K562 (cell line): ENCODE measurements at regions not wholly inside any gene's neighbourhood (a gene's known extent, or its start where the extent isn't known, plus 50 kb on each side); places are given as distances from the start of the nearest gene placed in this dataset.

Experiments used
- ATAC-seq: fragments of 200-7000 bp; cut with Tn5 transposase; 3 replicates; pipeline ENCODE4 v1.9.1; 2020; ENCODE audit warnings: moderate library complexity
- BruUV-seq: library from RNA; stranded (reverse); fragments of 400-500 nt; replicated peaks from 2 replicates; lab custom pipeline; 2021; lab: Mats Ljungman, UMichigan
- CTCF ChIA-PET: fragments of 300-600 bp; formaldehyde crosslinking; extraction: SDS; loops from one replicate; lab custom pipeline; 2021; ENCODE audit warnings: low intra/inter-chr PET ratio; lab: Yijun Ruan, JAX
- POLR2A ChIA-PET: fragments of 300-600, 350-650 bp; sonication (Branson Sonifier 250); formaldehyde crosslinking; extraction: SDS; loops from one replicate; lab custom pipeline; 2021; ENCODE audit warnings: antibody characterized with exemption, inconsistent platforms; lab: Yijun Ruan, JAX
- DNase-seq, 4 experiments: peaks; one replicate each; pipeline versions ENCODE4 v3.0.0 to v3.0.0-alpha.2; 2011 to 2018; ENCODE audit warnings: low spot score in 3 of 4, mixed read lengths in 3 of 4; ENCODE audit errors: extremely low read depth in 1 of 4
- FAIRE-seq: peaks from 2 replicates; lab custom pipeline; 2011; peaks lifted over from hg19 to GRCh38; lab: Jason Lieb, UNC
- H2AFZ ChIP-seq: 2 replicates; pipeline ENCODE4 v1.6.0; 2011; ENCODE audit warnings: low read depth, low read length, control low read depth, inconsistent platforms
- H3K27ac ChIP-seq: fragments of 200-600 bp; 3 replicates; pipeline ENCODE4 v1.8.0; 2011; ENCODE audit warnings: low read depth, mild to moderate bottlenecking, control low read depth, inconsistent platforms, low read length, moderate library complexity, mixed read lengths; ENCODE audit errors: extremely low read depth
- H3K27me3 ChIP-seq, 2 experiments: fragments of 300-600 bp in 1 of 2; 2 replicates in 1 of 2; 3 replicates in 1 of 2; pipeline versions ENCODE4 v1.6.0 to v1.8.0; 2011; ENCODE audit warnings: inconsistent platforms in 2 of 2, low read length in 2 of 2, mild to moderate bottlenecking in 1 of 2, mixed read lengths in 1 of 2, moderate library complexity in 1 of 2; ENCODE audit not compliant: control insufficient read depth in 2 of 2, insufficient read depth in 2 of 2
- H3K36me3 ChIP-seq: fragments of 300-600 bp; 3 replicates; pipeline ENCODE4 v1.8.0; 2011; ENCODE audit warnings: mild to moderate bottlenecking, low read length, inconsistent platforms; ENCODE audit not compliant: control insufficient read depth, insufficient read depth
- H3K4me1 ChIP-seq, 2 experiments: fragments of 200-600 bp in 1 of 2; replicated peaks in 1 of 2; 2 replicates in 1 of 2; 3 replicates in 1 of 2; pipeline versions ENCODE4 v1.5.1 to v1.8.0; 2011; ENCODE audit warnings: inconsistent platforms in 2 of 2, low read length in 2 of 2, mild to moderate bottlenecking in 1 of 2, mixed read lengths in 1 of 2, moderate library complexity in 1 of 2; ENCODE audit not compliant: control insufficient read depth in 2 of 2, insufficient read depth in 2 of 2
- H3K4me2 ChIP-seq: 2 replicates; pipeline ENCODE4 v1.6.1; 2011; ENCODE audit warnings: low read length, control low read depth, inconsistent platforms, mixed read lengths; ENCODE audit not compliant: insufficient read depth
- H3K4me3 ChIP-seq: fragments of 200-600 bp; sonication (generic), shearing (Covaris generic); 2 replicates; pipeline ENCODE4 v1.5.1; 2016; ENCODE audit warnings: control low read depth, inconsistent platforms
- H3K79me2 ChIP-seq: fragments of 200-600 bp; 3 replicates; pipeline ENCODE4 v1.8.0; 2011; ENCODE audit warnings: low read length, inconsistent platforms; ENCODE audit not compliant: control insufficient read depth, insufficient read depth
- H3K9ac ChIP-seq, 2 experiments: 2 replicates each; pipeline versions ENCODE4 v1.6.0 to v1.6.1; 2011; ENCODE audit warnings: low read depth in 2 of 2, low read length in 2 of 2, control low read depth in 1 of 2, inconsistent platforms in 1 of 2, mild to moderate bottlenecking in 1 of 2, mixed read lengths in 1 of 2; ENCODE audit not compliant: insufficient read depth in 1 of 2
- H3K9me1 ChIP-seq: one replicate; pipeline ENCODE4 v1.6.0; 2011; ENCODE audit warnings: inconsistent platforms, mild to moderate bottlenecking, low read length, moderate library complexity; ENCODE audit not compliant: control insufficient read depth, insufficient read depth
- H3K9me3 ChIP-seq: replicated peaks from 2 replicates; pipeline ENCODE4 v1.5.1; 2011; ENCODE audit warnings: low read depth, low read length, inconsistent platforms; ENCODE audit not compliant: control insufficient read depth, insufficient read depth
- H4K20me1 ChIP-seq: replicated peaks from 2 replicates; pipeline ENCODE4 v1.6.1; 2011; ENCODE audit warnings: low read length, inconsistent platforms, mixed read lengths; ENCODE audit not compliant: control insufficient read depth, insufficient read depth
- E2F8 ChIP-seq: fragments of 450-650 bp; IDR thresholded peaks from 2 replicates; pipeline ENCODE4 v1.7.1; 2018; ENCODE audit warnings: mild to moderate bottlenecking, low read depth; ENCODE audit not compliant: partially characterized antibody
- GATA2 ChIP-seq: sonication (generic); formaldehyde crosslinking; IDR thresholded peaks from 2 replicates; pipeline ENCODE4 v1.4.0; 2020; ENCODE audit warnings: mild to moderate bottlenecking, missing genetic modification reagents
- POLR2A ChIP-seq: fragments of 450-650 bp; conservative IDR thresholded peaks from 2 replicates; pipeline ENCODE4 v1.6.1; 2016
- PRDM10 ChIP-seq: fragments of 450-650 bp; IDR thresholded peaks from 2 replicates; pipeline ENCODE4 v1.6.1; 2018; ENCODE audit not compliant: partially characterized antibody
- SMAD2 ChIP-seq: fragments of 150-350 bp; IDR thresholded peaks from 2 replicates; pipeline ENCODE4 v1.6.1; 2014; ENCODE audit warnings: low read depth, mild to moderate bottlenecking, low read length
- TAL1 ChIP-seq: fragments of 450-650 bp; IDR thresholded peaks from 2 replicates; pipeline ENCODE4 v1.6.1; 2016; ENCODE audit warnings: mild to moderate bottlenecking
- WGBS: fragments of 100-300 bp; shearing (Covaris generic); methylation state at CpG from one replicate; pipeline ENCODE4 v1.1.6; 2016; ENCODE audit warnings: low coverage, mixed read lengths; ENCODE audit not compliant: insufficient coverage; ENCODE audit errors: missing lambda C conversion rate; 5-methylcytosine and 5-hydroxymethylcytosine counted together
- in situ Hi-C: fragments of 300-500 bp; cut with MboI; formaldehyde crosslinking; loops from 4 replicates; pipeline ENCODE4 v1.15.0; 2018; ENCODE audit warnings: inconsistent platforms, mixed read lengths
- intact Hi-C: fragments of 100-400 bp; cut with micrococcal nuclease; formaldehyde crosslinking; loops from 2 replicates; pipeline ENCODE4 v1.14.2; 2022

GRCh38 chr6:113405326-113406047 lies 451.7 kb upstream of the MARCKS start:
- no peaks in the 10 kb centered on the region for H3K36me3 ChIP-seq
- H3K9me1 ChIP-seq: no peaks in the 10 kb centered on the region
- BruUV-seq: no TSS peak
- in situ Hi-C loops (no loop called here), intact Hi-C loops (no loop called here)
- H3K9ac ChIP-seq: no peak overlapping the region
- H2AFZ ChIP-seq: no peak overlapping the region
- FAIRE-seq (no peak), DNase-seq (no peak), ATAC-seq (no peak)
- no peaks in the 10 kb centered on the region for H4K20me1 ChIP-seq
- H3K27ac ChIP-seq: no peak overlapping the region
- no peak for TF ChIP-seq POLR2A
- no peaks in the 10 kb centered on the region for H3K4me1 ChIP-seq
- no peaks in the 10 kb centered on the region for H3K9me3 ChIP-seq
- no peaks in the 10 kb centered on the region for H3K79me2 ChIP-seq
- ChIA-PET POLR2A (no interaction called here), CTCF (no interaction called here)
- no peak overlapping the region for H3K4me2 ChIP-seq
- no peak overlapping the region for H3K4me3 ChIP-seq
- no peaks in the 10 kb centered on the region for H3K27me3 ChIP-seq

DNA sequence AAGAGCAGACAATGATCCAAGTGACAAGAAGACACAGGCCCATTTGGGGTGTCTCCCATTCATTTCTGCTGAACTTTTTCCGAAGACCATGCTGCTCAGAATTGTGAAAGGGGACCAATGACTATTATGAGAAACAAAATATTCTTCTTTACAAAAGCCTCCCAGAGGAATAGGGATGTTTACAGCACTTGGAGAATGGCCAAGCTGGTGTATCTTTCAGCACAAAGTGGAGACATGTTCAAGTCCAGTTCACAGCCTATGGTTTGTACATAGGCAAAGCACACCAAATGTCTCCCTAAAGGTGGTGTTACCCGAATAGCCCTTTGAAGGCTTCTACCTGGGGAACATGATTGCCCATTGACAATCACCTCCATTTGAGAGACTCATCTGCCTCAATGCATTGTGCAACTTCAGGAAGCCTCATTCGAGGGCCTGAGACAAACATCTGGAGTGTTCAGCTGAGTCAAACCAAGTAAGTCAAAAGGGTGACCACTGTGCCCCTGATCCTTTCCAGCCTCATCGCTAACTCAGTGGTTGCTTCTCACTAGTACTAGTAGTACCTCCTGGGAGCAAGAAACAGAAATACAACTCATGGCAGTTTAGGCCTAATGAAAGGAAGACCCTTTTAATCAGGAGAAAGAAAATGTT lies 451.0 kb upstream of the MARCKS start:
- no peaks in the 10 kb centered on the region for H3K4me1 ChIP-seq
- no peak overlapping the region for H3K4me2 ChIP-seq
- H3K79me2 ChIP-seq: no peaks in the 10 kb centered on the region
- TF ChIP-seq GATA2 (CRISPR knock-in tag) (no peak), E2F8 (no peak), TAL1 (no peak), SMAD2 (no peak), PRDM10 (no peak)
- TF ChIP-seq, all 486 proteins: peak for 0
- no peaks in the 10 kb centered on the region for H3K9me3 ChIP-seq
- H3K9me1 ChIP-seq: no peaks in the 10 kb centered on the region
- no peaks in the 10 kb centered on the region for H3K36me3 ChIP-seq
- ChIA-PET POLR2A (no interaction called here), CTCF (no interaction called here)
- H3K27me3 ChIP-seq: no peaks in the 10 kb centered on the region
- FAIRE-seq: no peak
- no peak overlapping the region for H3K4me3 ChIP-seq
- 0% methylated on average over 4 of the region's 4 CpGs for WGBS
- no peak for DNase-seq
- in situ Hi-C loops (no loop called here), intact Hi-C loops (no loop called here)
- no TSS peak for BruUV-seq
- H4K20me1 ChIP-seq: no peaks in the 10 kb centered on the region
- H2AFZ ChIP-seq: no peak overlapping the region
- ATAC-seq: no peak
- H3K27ac ChIP-seq: no peak overlapping the region
- no peak overlapping the region for H3K9ac ChIP-seq
